ENCODE measurements at regions not wholly inside any gene's neighbourhood (a gene's known extent, or its start where the extent isn't known, plus 50 kb on each side); places are given as distances from the start of the nearest gene placed in this dataset.

DNA sequence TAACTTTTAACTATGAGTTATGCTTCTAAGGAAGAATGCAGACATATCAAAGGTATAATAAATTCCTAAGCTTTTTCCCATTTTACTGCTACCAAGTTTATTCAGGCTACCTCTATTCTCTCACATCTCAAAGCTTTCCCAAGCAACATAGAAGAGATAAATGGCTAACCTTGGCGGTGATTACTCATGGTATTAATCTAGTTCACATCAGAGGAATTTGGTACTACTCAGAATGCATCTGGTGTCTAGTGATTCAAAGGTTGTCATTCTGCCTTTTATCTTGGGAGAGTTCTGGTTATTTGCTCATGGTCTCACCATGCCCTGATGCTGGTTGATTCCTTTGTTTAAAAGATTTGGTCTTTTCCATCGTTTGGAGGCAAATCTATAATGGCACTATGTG lies 182.7 kb downstream of the TAF11L14 start (continued):
- TF ChIP-seq, protein P1, sequence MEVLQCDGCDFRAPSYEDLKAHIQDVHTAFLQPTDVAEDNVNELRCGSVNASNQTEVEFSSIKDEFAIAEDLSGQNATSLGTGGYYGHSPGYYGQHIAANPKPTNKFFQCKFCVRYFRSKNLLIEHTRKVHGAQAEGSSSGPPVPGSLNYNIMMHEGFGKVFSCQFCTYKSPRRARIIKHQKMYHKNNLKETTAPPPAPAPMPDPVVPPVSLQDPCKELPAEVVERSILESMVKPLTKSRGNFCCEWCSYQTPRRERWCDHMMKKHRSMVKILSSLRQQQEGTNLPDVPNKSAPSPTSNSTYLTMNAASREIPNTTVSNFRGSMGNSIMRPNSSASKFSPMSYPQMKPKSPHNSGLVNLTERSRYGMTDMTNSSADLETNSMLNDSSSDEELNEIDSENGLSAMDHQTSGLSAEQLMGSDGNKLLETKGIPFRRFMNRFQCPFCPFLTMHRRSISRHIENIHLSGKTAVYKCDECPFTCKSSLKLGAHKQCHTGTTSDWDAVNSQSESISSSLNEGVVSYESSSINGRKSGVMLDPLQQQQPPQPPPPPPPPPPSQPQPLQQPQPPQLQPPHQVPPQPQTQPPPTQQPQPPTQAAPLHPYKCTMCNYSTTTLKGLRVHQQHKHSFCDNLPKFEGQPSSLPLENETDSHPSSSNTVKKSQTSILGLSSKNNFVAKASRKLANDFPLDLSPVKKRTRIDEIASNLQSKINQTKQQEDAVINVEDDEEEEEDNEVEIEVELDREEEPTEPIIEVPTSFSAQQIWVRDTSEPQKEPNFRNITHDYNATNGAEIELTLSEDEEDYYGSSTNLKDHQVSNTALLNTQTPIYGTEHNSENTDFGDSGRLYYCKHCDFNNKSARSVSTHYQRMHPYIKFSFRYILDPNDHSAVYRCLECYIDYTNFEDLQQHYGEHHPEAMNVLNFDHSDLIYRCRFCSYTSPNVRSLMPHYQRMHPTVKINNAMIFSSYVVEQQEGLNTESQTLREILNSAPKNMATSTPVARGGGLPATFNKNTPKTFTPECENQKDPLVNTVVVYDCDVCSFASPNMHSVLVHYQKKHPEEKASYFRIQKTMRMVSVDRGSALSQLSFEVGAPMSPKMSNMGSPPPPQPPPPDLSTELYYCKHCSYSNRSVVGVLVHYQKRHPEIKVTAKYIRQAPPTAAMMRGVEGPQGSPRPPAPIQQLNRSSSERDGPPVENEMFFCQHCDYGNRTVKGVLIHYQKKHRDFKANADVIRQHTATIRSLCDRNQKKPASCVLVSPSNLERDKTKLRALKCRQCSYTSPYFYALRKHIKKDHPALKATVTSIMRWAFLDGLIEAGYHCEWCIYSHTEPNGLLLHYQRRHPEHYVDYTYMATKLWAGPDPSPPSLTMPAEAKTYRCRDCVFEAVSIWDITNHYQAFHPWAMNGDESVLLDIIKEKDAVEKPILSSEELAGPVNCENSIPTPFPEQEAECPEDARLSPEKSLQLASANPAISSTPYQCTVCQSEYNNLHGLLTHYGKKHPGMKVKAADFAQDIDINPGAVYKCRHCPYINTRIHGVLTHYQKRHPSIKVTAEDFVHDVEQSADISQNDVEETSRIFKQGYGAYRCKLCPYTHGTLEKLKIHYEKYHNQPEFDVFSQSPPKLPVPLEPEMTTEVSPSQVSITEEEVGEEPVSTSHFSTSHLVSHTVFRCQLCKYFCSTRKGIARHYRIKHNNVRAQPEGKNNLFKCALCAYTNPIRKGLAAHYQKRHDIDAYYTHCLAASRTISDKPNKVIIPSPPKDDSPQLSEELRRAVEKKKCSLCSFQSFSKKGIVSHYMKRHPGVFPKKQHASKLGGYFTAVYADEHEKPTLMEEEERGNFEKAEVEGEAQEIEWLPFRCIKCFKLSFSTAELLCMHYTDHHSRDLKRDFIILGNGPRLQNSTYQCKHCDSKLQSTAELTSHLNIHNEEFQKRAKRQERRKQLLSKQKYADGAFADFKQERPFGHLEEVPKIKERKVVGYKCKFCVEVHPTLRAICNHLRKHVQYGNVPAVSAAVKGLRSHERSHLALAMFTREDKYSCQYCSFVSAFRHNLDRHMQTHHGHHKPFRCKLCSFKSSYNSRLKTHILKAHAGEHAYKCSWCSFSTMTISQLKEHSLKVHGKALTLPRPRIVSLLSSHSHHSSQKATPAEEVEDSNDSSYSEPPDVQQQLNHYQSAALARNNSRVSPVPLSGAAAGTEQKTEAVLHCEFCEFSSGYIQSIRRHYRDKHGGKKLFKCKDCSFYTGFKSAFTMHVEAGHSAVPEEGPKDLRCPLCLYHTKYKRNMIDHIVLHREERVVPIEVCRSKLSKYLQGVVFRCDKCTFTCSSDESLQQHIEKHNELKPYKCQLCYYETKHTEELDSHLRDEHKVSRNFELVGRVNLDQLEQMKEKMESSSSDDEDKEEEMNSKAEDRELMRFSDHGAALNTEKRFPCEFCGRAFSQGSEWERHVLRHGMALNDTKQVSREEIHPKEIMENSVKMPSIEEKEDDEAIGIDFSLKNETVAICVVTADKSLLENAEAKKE (CRISPR knock-in tag; IDR thresholded peaks at IDR 0.05), result no peak
- TF ChIP-seq POLR2AphosphoS5 (IDR thresholded peaks at IDR 0.05; ENCODE audit: low read depth) (no peak), NANOG (IDR thresholded peaks at IDR 0.05; ENCODE audit: borderline replicate concordance) (no peak), STAT1 (IDR thresholded peaks at IDR 0.05; ENCODE audit: unreplicated experiment) (no peak), ZNF114 (CRISPR knock-in tag; IDR thresholded peaks at IDR 0.05) (no peak), JUNB (IDR thresholded peaks at IDR 0.05; ENCODE audit: unreplicated experiment) (no peak), CREB1 (CRISPR knock-in tag; IDR thresholded peaks at IDR 0.05; ENCODE audit: low read depth) (no peak)
- TF ChIP-seq, protein P2, sequence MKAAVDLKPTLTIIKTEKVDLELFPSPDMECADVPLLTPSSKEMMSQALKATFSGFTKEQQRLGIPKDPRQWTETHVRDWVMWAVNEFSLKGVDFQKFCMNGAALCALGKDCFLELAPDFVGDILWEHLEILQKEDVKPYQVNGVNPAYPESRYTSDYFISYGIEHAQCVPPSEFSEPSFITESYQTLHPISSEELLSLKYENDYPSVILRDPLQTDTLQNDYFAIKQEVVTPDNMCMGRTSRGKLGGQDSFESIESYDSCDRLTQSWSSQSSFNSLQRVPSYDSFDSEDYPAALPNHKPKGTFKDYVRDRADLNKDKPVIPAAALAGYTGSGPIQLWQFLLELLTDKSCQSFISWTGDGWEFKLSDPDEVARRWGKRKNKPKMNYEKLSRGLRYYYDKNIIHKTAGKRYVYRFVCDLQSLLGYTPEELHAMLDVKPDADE (IDR thresholded peaks at IDR 0.05), result no peak
- TF ChIP-seq, protein P3, sequence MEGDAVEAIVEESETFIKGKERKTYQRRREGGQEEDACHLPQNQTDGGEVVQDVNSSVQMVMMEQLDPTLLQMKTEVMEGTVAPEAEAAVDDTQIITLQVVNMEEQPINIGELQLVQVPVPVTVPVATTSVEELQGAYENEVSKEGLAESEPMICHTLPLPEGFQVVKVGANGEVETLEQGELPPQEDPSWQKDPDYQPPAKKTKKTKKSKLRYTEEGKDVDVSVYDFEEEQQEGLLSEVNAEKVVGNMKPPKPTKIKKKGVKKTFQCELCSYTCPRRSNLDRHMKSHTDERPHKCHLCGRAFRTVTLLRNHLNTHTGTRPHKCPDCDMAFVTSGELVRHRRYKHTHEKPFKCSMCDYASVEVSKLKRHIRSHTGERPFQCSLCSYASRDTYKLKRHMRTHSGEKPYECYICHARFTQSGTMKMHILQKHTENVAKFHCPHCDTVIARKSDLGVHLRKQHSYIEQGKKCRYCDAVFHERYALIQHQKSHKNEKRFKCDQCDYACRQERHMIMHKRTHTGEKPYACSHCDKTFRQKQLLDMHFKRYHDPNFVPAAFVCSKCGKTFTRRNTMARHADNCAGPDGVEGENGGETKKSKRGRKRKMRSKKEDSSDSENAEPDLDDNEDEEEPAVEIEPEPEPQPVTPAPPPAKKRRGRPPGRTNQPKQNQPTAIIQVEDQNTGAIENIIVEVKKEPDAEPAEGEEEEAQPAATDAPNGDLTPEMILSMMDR (conservative IDR thresholded peaks at IDR 0.05; ENCODE audit: low read depth in 2 of 2), result no peak
